CD14-positive monocyte (primary cell): ENCODE measurements at regions not wholly inside any gene's neighbourhood (a gene's known extent, or its start where the extent isn't known, plus 50 kb on each side); places are given as distances from the start of the nearest gene placed in this dataset.
"Not testable (repeated sequence)": the region's sequence is repeated elsewhere in the genome, so short reads cannot be mapped to it uniquely, and the experiment has no call there.

Source experiments
- DNase-seq, 3 donors: peaks; one replicate each; pipeline ENCODE4 v3.0.0-alpha.2; 2011 to 2022
- H2AFZ ChIP-seq: 2 replicates; pipeline ENCODE4 v1.6.0; 2012; ENCODE audit warnings: mild to moderate bottlenecking, low read depth, low read length, inconsistent platforms; ENCODE audit not compliant: insufficient read depth, poor library complexity, severe bottlenecking
- H3K27ac ChIP-seq, 2 donors: 1 replicate in 1 of 2; 2 replicates in 1 of 2; pipeline ENCODE4 v1.5.1; 2012 to 2013; ENCODE audit warnings: low read length in 2 of 2, control low read depth in 1 of 2, inconsistent platforms in 1 of 2, low read depth in 1 of 2, mild to moderate bottlenecking in 1 of 2
- H3K27me3 ChIP-seq, 2 donors: one replicate each; pipeline versions ENCODE4 v1.6.0 to v1.6.1; 2011 to 2013; ENCODE audit warnings: low read length in 2 of 2; ENCODE audit not compliant: control insufficient read depth in 2 of 2, insufficient read depth in 2 of 2
- H3K36me3 ChIP-seq, 2 donors: replicated peaks in 1 of 2; 1 replicate in 1 of 2; 2 replicates in 1 of 2; pipeline versions ENCODE4 v1.5.1 to v1.6.1; 2012 to 2013; ENCODE audit warnings: low read length in 2 of 2, control low read depth in 1 of 2, inconsistent platforms in 1 of 2, mild to moderate bottlenecking in 1 of 2; ENCODE audit not compliant: insufficient read depth in 2 of 2, control insufficient read depth in 1 of 2
- H3K4me1 ChIP-seq, 2 donors: 1 replicate in 1 of 2; 2 replicates in 1 of 2; pipeline versions ENCODE4 v1.5.1 to v1.6.1; 2012 to 2013; ENCODE audit warnings: low read length in 2 of 2, control low read depth in 1 of 2, inconsistent platforms in 1 of 2, mild to moderate bottlenecking in 1 of 2, moderate library complexity in 1 of 2; ENCODE audit not compliant: insufficient read depth in 2 of 2, control insufficient read depth in 1 of 2
- H3K4me2 ChIP-seq: replicated peaks from 2 replicates; pipeline ENCODE3; 2012; ENCODE audit warnings: low read length, moderate library complexity, mild to moderate bottlenecking; ENCODE audit not compliant: poor library complexity, severe bottlenecking; ENCODE audit errors: extremely low read depth
- H3K4me3 ChIP-seq, 3 experiments: fragments of 200-600 bp in 1 of 3; sonication (generic) in 1 of 3; replicated peaks in 1 of 3; 1 replicate in 2 of 3; 2 replicates in 1 of 3; pipeline ENCODE4 v1.5.1; 2011 to 2013; ENCODE audit warnings: low read length in 3 of 3, mild to moderate bottlenecking in 3 of 3, control low read depth in 2 of 3, low read depth in 2 of 3, inconsistent platforms in 1 of 3, moderate library complexity in 1 of 3
- H3K79me2 ChIP-seq: 2 replicates; pipeline ENCODE4 v1.6.0; 2012; ENCODE audit warnings: mild to moderate bottlenecking, control low read depth, inconsistent platforms, low read length, moderate library complexity; ENCODE audit not compliant: insufficient read depth
- H3K9ac ChIP-seq: 2 replicates; pipeline ENCODE4 v1.6.0; 2017; ENCODE audit warnings: low read length, mild to moderate bottlenecking; ENCODE audit not compliant: insufficient read depth, poor library complexity, severe bottlenecking
- H3K9me3 ChIP-seq, 2 donors: replicated peaks in 1 of 2; 1 replicate in 1 of 2; 2 replicates in 1 of 2; pipeline versions ENCODE4 v1.5.1 to v1.6.1; 2012 to 2013; ENCODE audit warnings: low read length in 2 of 2, control low read depth in 1 of 2; ENCODE audit not compliant: control insufficient read depth in 1 of 2, insufficient read depth in 1 of 2
- H4K20me1 ChIP-seq: 2 replicates; pipeline ENCODE4 v1.6.0; 2012; ENCODE audit warnings: mild to moderate bottlenecking, low read length, control low read depth, moderate library complexity; ENCODE audit not compliant: insufficient read depth
- H3K27ac Mint-ChIP-seq, 7 donors: one replicate each; pipeline ENCODE4 v1.8.0; 2020; ENCODE audit warnings: mild to moderate bottlenecking in 7 of 7, mixed read lengths in 7 of 7, moderate library complexity in 6 of 7, inconsistent platforms in 2 of 7
- H3K27me3 Mint-ChIP-seq, 3 donors: one replicate each; pipeline ENCODE4 v1.8.0; 2021 to 2022; ENCODE audit warnings: low read depth in 3 of 3, mild to moderate bottlenecking in 3 of 3, mixed read lengths in 3 of 3, moderate library complexity in 3 of 3, inconsistent platforms in 1 of 3
- H3K36me3 Mint-ChIP-seq, 2 donors: one replicate each; pipeline ENCODE4 v1.8.0; 2020; ENCODE audit warnings: mixed read lengths in 2 of 2, inconsistent platforms in 1 of 2, mild to moderate bottlenecking in 1 of 2
- H3K4me1 Mint-ChIP-seq: one replicate; pipeline ENCODE4 v1.8.0; 2020; ENCODE audit warnings: mild to moderate bottlenecking, mixed read lengths
- H3K4me3 Mint-ChIP-seq, 2 donors: one replicate each; pipeline ENCODE4 v1.8.0; 2020; ENCODE audit warnings: mild to moderate bottlenecking in 2 of 2, mixed read lengths in 2 of 2, moderate library complexity in 1 of 2
- H3K9me3 Mint-ChIP-seq, 7 donors: one replicate each; pipeline ENCODE4 v1.8.0; 2020 to 2022; ENCODE audit warnings: mixed read lengths in 7 of 7, mild to moderate bottlenecking in 6 of 7, moderate library complexity in 6 of 7, inconsistent platforms in 2 of 7
- WGBS: methylation state at CpG from one replicate; pipeline ENCODE4 v1.1.5; 2013; ENCODE audit warnings: missing lambda C conversion rate; ENCODE audit not compliant: insufficient coverage; 5-methylcytosine and 5-hydroxymethylcytosine counted together
- intact Hi-C, 2 donors: fragments of 100-400 bp; cut with micrococcal nuclease; formaldehyde crosslinking; loops; one replicate each; pipeline versions ENCODE4 v1.15.0 to v1.15.1; 2023
- TF ChIP-seq, protein P1 (sequence below): fragments of 200-600 bp; IDR thresholded peaks from one replicate; pipeline ENCODE4 v1.8.0; 2022; ENCODE audit warnings: antibody characterized with exemption, mild to moderate bottlenecking

DNA sequence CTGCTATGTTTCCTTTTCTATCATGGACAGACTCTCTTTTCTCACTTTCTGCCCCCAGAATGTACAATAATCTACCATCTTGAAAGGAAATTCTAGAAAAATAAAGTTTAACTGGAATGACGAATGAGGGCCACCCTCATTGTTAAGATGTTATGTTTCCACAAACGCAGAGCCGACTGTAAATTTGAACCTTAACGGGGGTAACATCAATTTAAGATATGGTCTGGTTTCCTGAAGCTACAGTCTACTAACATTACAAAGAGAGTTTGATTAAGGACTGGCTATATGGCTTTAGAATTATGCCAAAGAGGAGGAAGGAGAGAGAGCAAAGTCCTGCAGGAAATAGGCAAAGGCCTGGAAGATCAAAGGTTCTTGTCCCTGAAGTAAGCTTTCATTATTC, 227.2 kb downstream of the USP46 start:
- Mint-ChIP-seq H3K27ac (no peak overlapping the region), H3K4me3 (no peak overlapping the region)
- no CpG with 5 or more reads among the region's 4 CpGs for WGBS

DNA sequence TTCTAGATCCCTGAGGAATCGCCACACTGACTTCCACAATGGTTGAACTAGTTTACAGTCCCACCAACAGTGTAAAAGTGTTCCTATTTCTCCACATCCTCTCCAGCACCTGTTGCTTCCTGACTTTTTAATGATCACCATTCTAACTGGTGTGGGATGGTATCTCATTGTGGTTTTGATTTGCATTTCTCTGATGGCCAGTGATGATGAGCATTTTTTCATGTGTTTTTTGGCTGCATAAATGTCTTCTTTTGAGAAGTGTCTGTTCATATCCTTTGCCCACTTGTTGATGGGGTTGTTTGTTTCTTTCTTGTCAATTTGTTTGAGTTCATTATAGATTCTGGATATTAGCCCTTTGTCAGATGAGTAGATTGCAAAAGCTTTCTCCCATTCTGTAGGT, 216.6 kb downstream of the USP46 start:
- peaks cover 0 to 11% of the 10 kb centered on the region in 2 donors for H3K9me3 ChIP-seq
- H3K4me3 ChIP-seq, H3K27me3 Mint-ChIP-seq, H3K79me2 ChIP-seq, intact Hi-C loops, H3K36me3 Mint-ChIP-seq, H3K4me1 ChIP-seq, H3K36me3 ChIP-seq, H3K27ac ChIP-seq, H4K20me1 ChIP-seq, H3K4me2 ChIP-seq, H3K9ac ChIP-seq, H3K27me3 ChIP-seq, H2AFZ ChIP-seq, H3K4me3 Mint-ChIP-seq, H3K4me1 Mint-ChIP-seq, DNase-seq, H3K27ac Mint-ChIP-seq: not testable (repeated sequence)
- H3K9me3 Mint-ChIP-seq = peaks cover 2 to 17% (median 6%) of the 10 kb centered on the region in 7 donors
- no CpG with 5 or more reads among the region's 1 CpG for WGBS

More for the DNA sequence above, 227.2 kb downstream of the USP46 start:
- H3K4me1 ChIP-seq = no peaks in the 10 kb centered on the region
- TF ChIP-seq, protein P1, sequence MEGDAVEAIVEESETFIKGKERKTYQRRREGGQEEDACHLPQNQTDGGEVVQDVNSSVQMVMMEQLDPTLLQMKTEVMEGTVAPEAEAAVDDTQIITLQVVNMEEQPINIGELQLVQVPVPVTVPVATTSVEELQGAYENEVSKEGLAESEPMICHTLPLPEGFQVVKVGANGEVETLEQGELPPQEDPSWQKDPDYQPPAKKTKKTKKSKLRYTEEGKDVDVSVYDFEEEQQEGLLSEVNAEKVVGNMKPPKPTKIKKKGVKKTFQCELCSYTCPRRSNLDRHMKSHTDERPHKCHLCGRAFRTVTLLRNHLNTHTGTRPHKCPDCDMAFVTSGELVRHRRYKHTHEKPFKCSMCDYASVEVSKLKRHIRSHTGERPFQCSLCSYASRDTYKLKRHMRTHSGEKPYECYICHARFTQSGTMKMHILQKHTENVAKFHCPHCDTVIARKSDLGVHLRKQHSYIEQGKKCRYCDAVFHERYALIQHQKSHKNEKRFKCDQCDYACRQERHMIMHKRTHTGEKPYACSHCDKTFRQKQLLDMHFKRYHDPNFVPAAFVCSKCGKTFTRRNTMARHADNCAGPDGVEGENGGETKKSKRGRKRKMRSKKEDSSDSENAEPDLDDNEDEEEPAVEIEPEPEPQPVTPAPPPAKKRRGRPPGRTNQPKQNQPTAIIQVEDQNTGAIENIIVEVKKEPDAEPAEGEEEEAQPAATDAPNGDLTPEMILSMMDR = no peak
- peaks cover 4 to 5% of the 10 kb centered on the region in 2 donors for H3K9me3 ChIP-seq
- H3K4me3 ChIP-seq = no peak overlapping the region
- no peaks in the 10 kb centered on the region for H3K36me3 ChIP-seq
- Mint-ChIP-seq H3K9me3 (peaks cover 0 to 16% (median 10%) of the 10 kb centered on the region in 7 donors), H3K36me3 (no peaks in the 10 kb centered on the region), H3K27me3 (no peaks in the 10 kb centered on the region), H3K4me1 (no peaks in the 10 kb centered on the region)
- no peak for DNase-seq
- no peaks in the 10 kb centered on the region for H3K79me2 ChIP-seq
- H4K20me1 ChIP-seq = no peaks in the 10 kb centered on the region
- H3K27me3 ChIP-seq = no peaks in the 10 kb centered on the region
- H3K9ac ChIP-seq = no peak overlapping the region
- intact Hi-C loops = no loop called here
- H2AFZ ChIP-seq = no peak overlapping the region
- H3K4me2 ChIP-seq = no peak overlapping the region
- H3K27ac ChIP-seq = no peak overlapping the region
